ENCODE measurements at regions not wholly inside any gene's neighbourhood (a gene's known extent, or its start where the extent isn't known, plus 50 kb on each side); places are given as distances from the start of the nearest gene placed in this dataset.

DNA sequence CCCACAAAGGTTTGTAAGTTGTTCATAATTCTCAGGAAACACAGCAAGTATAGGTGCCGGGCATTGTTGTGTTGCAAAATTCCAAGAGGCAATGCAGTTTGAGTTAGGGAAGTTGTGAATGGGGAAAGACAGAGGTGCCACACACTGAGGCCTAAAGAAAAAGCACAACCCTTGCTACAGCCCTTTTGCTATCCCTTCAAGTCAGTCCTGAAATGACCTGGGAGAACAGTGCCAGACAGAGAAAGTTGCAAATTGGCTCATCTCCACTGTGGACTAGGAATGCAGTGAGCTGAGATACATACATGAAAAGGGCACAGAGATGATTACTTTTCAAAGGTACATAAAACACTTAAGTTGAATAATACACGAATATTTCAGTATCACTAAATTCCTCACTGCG lies 213.3 kb upstream of the TMTC1 start:
- DNase-seq (ENCODE audit: extremely low read depth, low read depth): no peak
- TF ChIP-seq CTCF (IDR thresholded peaks at IDR 0.05; ENCODE audit: low read depth, low read length): no peak

- no peak for DNase-seq (ENCODE audit: extremely low read depth, low read depth)
Observed at GRCh38 chr12:29992366-29992765, 208.6 kb upstream of the TMTC1 start.

GRCh38 chr12:29991924-29992323 lies 208.2 kb upstream of the TMTC1 start:
- DNase-seq (ENCODE audit: extremely low read depth, low read depth): no peak
- TF ChIP-seq CTCF (IDR thresholded peaks at IDR 0.05; ENCODE audit: low read depth, low read length): no peak

More at GRCh38 chr12:29992366-29992765, 208.6 kb upstream of the TMTC1 start:
- TF ChIP-seq CTCF (IDR thresholded peaks at IDR 0.05; ENCODE audit: low read depth, low read length): no peak

DNA sequence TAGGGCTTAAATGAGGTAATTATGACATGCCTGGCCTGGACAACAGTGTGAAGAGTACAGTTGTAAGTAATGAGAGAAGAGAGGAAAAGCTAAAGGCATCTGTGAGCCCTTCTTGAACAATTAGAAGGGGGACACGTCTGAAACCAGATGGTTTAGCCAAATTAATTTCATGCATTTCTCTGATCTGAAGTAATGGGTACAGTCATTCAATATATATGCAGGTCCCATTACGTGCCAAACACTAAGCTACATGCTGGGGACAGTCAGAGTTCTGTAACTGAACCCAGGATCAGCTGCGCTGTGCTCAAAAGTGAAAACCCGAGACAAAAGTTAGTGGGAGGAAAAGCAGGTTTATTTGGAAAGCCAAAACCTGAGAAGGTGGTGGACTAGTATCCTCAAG lies 207.2 kb upstream of the TMTC1 start:
- DNase-seq (ENCODE audit: extremely low read depth, low read depth): no peak
- TF ChIP-seq CTCF (IDR thresholded peaks at IDR 0.05; ENCODE audit: low read depth, low read length): no peak

- DNase-seq (ENCODE audit: extremely low read depth, low read depth): no peak
- TF ChIP-seq CTCF (IDR thresholded peaks at IDR 0.05; ENCODE audit: low read depth, low read length): no peak
Observed at GRCh38 chr12:29983851-29984250, 200.1 kb upstream of the TMTC1 start.

- no peak for TF ChIP-seq CTCF (IDR thresholded peaks at IDR 0.05; ENCODE audit: low read depth, low read length)
- DNase-seq (ENCODE audit: extremely low read depth, low read depth): no peak
Observed at GRCh38 chr12:29980304-29980703, 196.6 kb upstream of the TMTC1 start.

DNA sequence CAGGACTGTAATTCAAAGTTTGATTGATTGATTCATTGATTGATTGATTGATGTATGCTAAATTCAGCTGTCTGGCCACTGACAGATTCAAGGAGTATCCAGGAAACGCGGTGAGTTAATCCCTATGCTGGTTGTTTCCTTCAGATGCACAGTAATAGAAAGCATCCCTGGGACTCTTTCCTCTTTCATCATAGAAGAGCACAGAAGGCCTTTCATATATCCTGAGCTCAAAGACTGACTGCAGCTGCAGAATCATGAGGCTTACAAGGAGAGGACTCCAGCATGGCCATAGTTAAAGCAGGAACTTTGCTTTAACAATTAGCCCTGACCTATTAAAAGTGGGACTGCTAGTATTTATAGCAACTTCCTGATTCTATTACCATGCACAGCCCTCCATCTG lies 187.7 kb upstream of the TMTC1 start:
- DNase-seq (ENCODE audit: extremely low read depth, low read depth): no peak
- no peak for TF ChIP-seq CTCF (IDR thresholded peaks at IDR 0.05; ENCODE audit: low read depth, low read length)

All from AG09319 (cell line).